ENCODE measurements at regions not wholly inside any gene's neighbourhood (a gene's known extent, or its start where the extent isn't known, plus 50 kb on each side); places are given as distances from the start of the nearest gene placed in this dataset.

- no peak for DNase-seq
These were observed 157.1 kb downstream of the TLE1 start for GRCh38 chr9:81532251-81532650.

GRCh38 chr9:81531511-81531910 is 157.8 kb downstream of the TLE1 start:
- DNase-seq, result no peak

GRCh38 chr9:81530846-81531245 is 158.5 kb downstream of the TLE1 start:
- DNase-seq, result no peak

- peak; percentile 73 for DNase-seq
These were observed 159.0 kb downstream of the TLE1 start for GRCh38 chr9:81530310-81530810.

GRCh38 chr9:81529556-81530193 is 159.7 kb downstream of the TLE1 start:
- peak; percentile 17 for DNase-seq

- no peak for DNase-seq
These were observed 162.8 kb downstream of the TLE1 start for GRCh38 chr9:81526587-81526986.

GRCh38 chr9:81522716-81523551 is 166.4 kb downstream of the TLE1 start:
- peak; percentile 82 for DNase-seq

GRCh38 chr9:81521892-81522291 is 167.5 kb downstream of the TLE1 start:
- DNase-seq, result no peak

- no peak for DNase-seq
These were observed 169.4 kb downstream of the TLE1 start for GRCh38 chr9:81519816-81520495.

GRCh38 chr9:81517954-81518353 is 171.4 kb downstream of the TLE1 start:
- no peak for DNase-seq

GRCh38 chr9:81513059-81513458 is 176.3 kb downstream of the TLE1 start:
- DNase-seq, result peak; percentile 78

GRCh38 chr9:81512641-81513040 is 176.7 kb downstream of the TLE1 start:
- DNase-seq, result no peak

GRCh38 chr9:81508476-81508875 is 180.9 kb downstream of the TLE1 start:
- no peak for DNase-seq

- no peak for DNase-seq
These were observed 182.1 kb downstream of the TLE1 start for GRCh38 chr9:81506941-81507864.

- DNase-seq, result no peak
These were observed 189.8 kb downstream of the TLE1 start for GRCh38 chr9:81499594-81499993.

- no peak for DNase-seq
These were observed 190.3 kb downstream of the TLE1 start for GRCh38 chr9:81499021-81499454.

GRCh38 chr9:81498576-81498975 is 190.8 kb downstream of the TLE1 start:
- no peak for DNase-seq

GRCh38 chr9:81497091-81497490 is 192.3 kb downstream of the TLE1 start:
- DNase-seq, result no peak

- peak; percentile 64 for DNase-seq
These were observed 196.5 kb downstream of the TLE1 start for GRCh38 chr9:81492710-81493447.

GRCh38 chr9:81490605-81491331 is 198.6 kb downstream of the TLE1 start:
- DNase-seq, result peak; percentile 20

- DNase-seq, result peak; percentile 87
These were observed 200.3 kb downstream of the TLE1 start for GRCh38 chr9:81489046-81489445.

Data from MV-4-11 (cell line).